Testis (tissue), 2 donors: ENCODE measurements at regions not wholly inside any gene's neighbourhood (a gene's known extent, or its start where the extent isn't known, plus 50 kb on each side); places are given as distances from the start of the nearest gene placed in this dataset.
A peak's percentile ranks its signal among the peaks of the same experiment; 100 is the strongest.

Source experiments
- POLR2A ChIP-seq: fragments of 450-650 bp; IDR thresholded peaks from one replicate; pipeline ENCODE4 v1.6.1; 2017; ENCODE audit warnings: antibody characterized with exemption, mild to moderate bottlenecking, moderate library complexity
- TF ChIP-seq, protein P1 (sequence below), 3 experiments: fragments of 450-650 bp in 2 of 3; fragments of 200-600 bp in 1 of 3; sonication (generic) in 1 of 3; IDR thresholded peaks; one replicate each; pipeline ENCODE4 v1.5.1; 2016 to 2019; ENCODE audit warnings: antibody characterized with exemption in 3 of 3, mild to moderate bottlenecking in 2 of 3, moderate library complexity in 1 of 3

GRCh38 chr10:90592638-90593302, 265.1 kb downstream of the HTR7 start:
- no peak for TF ChIP-seq POLR2A
- TF ChIP-seq, protein P1, sequence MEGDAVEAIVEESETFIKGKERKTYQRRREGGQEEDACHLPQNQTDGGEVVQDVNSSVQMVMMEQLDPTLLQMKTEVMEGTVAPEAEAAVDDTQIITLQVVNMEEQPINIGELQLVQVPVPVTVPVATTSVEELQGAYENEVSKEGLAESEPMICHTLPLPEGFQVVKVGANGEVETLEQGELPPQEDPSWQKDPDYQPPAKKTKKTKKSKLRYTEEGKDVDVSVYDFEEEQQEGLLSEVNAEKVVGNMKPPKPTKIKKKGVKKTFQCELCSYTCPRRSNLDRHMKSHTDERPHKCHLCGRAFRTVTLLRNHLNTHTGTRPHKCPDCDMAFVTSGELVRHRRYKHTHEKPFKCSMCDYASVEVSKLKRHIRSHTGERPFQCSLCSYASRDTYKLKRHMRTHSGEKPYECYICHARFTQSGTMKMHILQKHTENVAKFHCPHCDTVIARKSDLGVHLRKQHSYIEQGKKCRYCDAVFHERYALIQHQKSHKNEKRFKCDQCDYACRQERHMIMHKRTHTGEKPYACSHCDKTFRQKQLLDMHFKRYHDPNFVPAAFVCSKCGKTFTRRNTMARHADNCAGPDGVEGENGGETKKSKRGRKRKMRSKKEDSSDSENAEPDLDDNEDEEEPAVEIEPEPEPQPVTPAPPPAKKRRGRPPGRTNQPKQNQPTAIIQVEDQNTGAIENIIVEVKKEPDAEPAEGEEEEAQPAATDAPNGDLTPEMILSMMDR (IDR thresholded peaks at IDR 0.05) = peak in 2 of 3 experiments; percentile 15 to 23
